B cell (primary cell): ENCODE measurements at regions not wholly inside any gene's neighbourhood (a gene's known extent, or its start where the extent isn't known, plus 50 kb on each side); places are given as distances from the start of the nearest gene placed in this dataset.

Experiments used
- ATAC-seq: fragments of 200-7000 bp; cut with Tn5 transposase; one replicate; pipeline ENCODE4 v1.10.0; 2021; ENCODE audit warnings: low read depth, mild to moderate bottlenecking, moderate number of reproducible peaks, moderate library complexity
- CTCF ChIA-PET: fragments of 350-600 bp; sonication (Branson Sonifier 250); formaldehyde crosslinking; loops from one replicate; lab custom pipeline; 2021; ENCODE audit warnings: antibody characterized with exemption, inconsistent platforms; lab: Charles Lee
- POLR2A ChIA-PET: fragments of 350-600 bp; sonication (Branson Sonifier 250); formaldehyde crosslinking; loops from one replicate; lab custom pipeline; 2021; ENCODE audit warnings: antibody characterized with exemption; lab: Charles Lee
- DNase-seq: peaks from one replicate; pipeline ENCODE4 v3.0.0; 2013
- H2AFZ ChIP-seq: 2 replicates; pipeline ENCODE4 v1.6.1; 2012; ENCODE audit warnings: mild to moderate bottlenecking, low read depth, low read length; ENCODE audit not compliant: insufficient read depth, poor library complexity, severe bottlenecking
- H3K27ac ChIP-seq, 2 donors: 1 replicate in 1 of 2; 2 replicates in 1 of 2; pipeline ENCODE4 v1.5.1; 2012 to 2013; ENCODE audit warnings: low read length in 2 of 2, mild to moderate bottlenecking in 2 of 2, moderate library complexity in 1 of 2
- H3K27me3 ChIP-seq, 4 experiments: fragments of 200-600 bp in 1 of 4; sonication (generic) in 1 of 4; replicated peaks in 1 of 4; 1 replicate in 2 of 4; 2 replicates in 2 of 4; pipeline versions ENCODE4 v1.6.1 to v1.7.0; 2013 to 2016; ENCODE audit warnings: low read length in 3 of 4, mild to moderate bottlenecking in 2 of 4, mixed read lengths in 1 of 4, moderate library complexity in 1 of 4; ENCODE audit not compliant: insufficient read depth in 4 of 4, control insufficient read depth in 3 of 4; ENCODE audit errors: control extremely low read depth in 1 of 4
- H3K36me3 ChIP-seq, 2 experiments: replicated peaks in 1 of 2; 1 replicate in 1 of 2; 2 replicates in 1 of 2; pipeline versions ENCODE4 v1.6.1 to v1.7.1; 2013; ENCODE audit warnings: low read length in 1 of 2; ENCODE audit not compliant: insufficient read depth in 2 of 2, control insufficient read depth in 1 of 2; ENCODE audit errors: control extremely low read depth in 1 of 2, extremely low read depth in 1 of 2
- H3K4me1 ChIP-seq, 2 donors: fragments of 200-600 bp in 1 of 2; sonication (generic) in 1 of 2; 1 replicate in 1 of 2; 2 replicates in 1 of 2; pipeline versions ENCODE4 v1.5.1 to v1.6.1; 2013 to 2017; ENCODE audit warnings: low read length in 2 of 2; ENCODE audit not compliant: control insufficient read depth in 2 of 2, insufficient read depth in 2 of 2
- H3K4me2 ChIP-seq: replicated peaks from 2 replicates; pipeline ENCODE3; 2012; ENCODE audit warnings: mild to moderate bottlenecking, low read depth, low read length; ENCODE audit not compliant: poor library complexity, severe bottlenecking
- H3K4me3 ChIP-seq, 5 experiments: fragments of 200-600 bp in 1 of 5; sonication (generic) in 1 of 5; 1 replicate in 3 of 5; 2 replicates in 2 of 5; pipeline versions ENCODE4 v1.5.1 to v1.7.0; 2011 to 2016; ENCODE audit warnings: low read length in 4 of 5, mild to moderate bottlenecking in 4 of 5, low read depth in 2 of 5, control low read depth in 1 of 5, moderate library complexity in 1 of 5; ENCODE audit not compliant: insufficient read depth in 1 of 5; ENCODE audit errors: control extremely low read depth in 1 of 5, extremely low read depth in 1 of 5
- H3K79me2 ChIP-seq: fragments of 200-600 bp; sonication (generic); one replicate; pipeline ENCODE4 v1.6.0; 2016; ENCODE audit warnings: low read length; ENCODE audit not compliant: control insufficient read depth, insufficient read depth
- H3K9ac ChIP-seq: fragments of 200-600 bp; sonication (generic); 2 replicates; pipeline ENCODE4 v1.6.1; 2017; ENCODE audit warnings: mild to moderate bottlenecking, low read length, moderate library complexity
- H3K9me3 ChIP-seq, 3 donors: one replicate each; pipeline versions ENCODE4 v1.6.1 to v1.7.1; 2013; ENCODE audit warnings: low read length in 2 of 3; ENCODE audit not compliant: control insufficient read depth in 2 of 3, insufficient read depth in 1 of 3; ENCODE audit errors: control extremely low read depth in 1 of 3
- H4K20me1 ChIP-seq: 2 replicates; pipeline ENCODE4 v1.6.0; 2012; ENCODE audit warnings: mild to moderate bottlenecking, low read length; ENCODE audit not compliant: insufficient read depth, control insufficient read depth, poor library complexity, severe bottlenecking
- H3K27ac Mint-ChIP-seq: one replicate; pipeline ENCODE4 v1.8.0; 2021; ENCODE audit warnings: mixed read lengths
- H3K27me3 Mint-ChIP-seq: one replicate; pipeline ENCODE4 v1.8.0; 2021; ENCODE audit warnings: mixed read lengths
- H3K4me1 Mint-ChIP-seq: one replicate; pipeline ENCODE4 v1.8.0; 2021; ENCODE audit warnings: mixed read lengths
- H3K4me3 Mint-ChIP-seq: one replicate; pipeline ENCODE4 v1.8.0; 2021; ENCODE audit warnings: mixed read lengths
- H3K9me3 Mint-ChIP-seq: one replicate; pipeline ENCODE4 v1.8.0; 2022; ENCODE audit warnings: mixed read lengths; ENCODE audit not compliant: insufficient read depth
- CTCF ChIP-seq: fragments of 200-600 bp; IDR thresholded peaks from one replicate; pipeline ENCODE4 v1.8.0; 2022; ENCODE audit warnings: antibody characterized with exemption, mild to moderate bottlenecking
- EZH2 ChIP-seq: IDR thresholded peaks from 2 replicates; pipeline ENCODE4 v1.6.1; 2012; ENCODE audit warnings: borderline replicate concordance, low read depth, mild to moderate bottlenecking, moderate library complexity, low read length; ENCODE audit not compliant: insufficient read depth, poor library complexity, severe bottlenecking
- WGBS: methylation state at CpG from one replicate; pipeline ENCODE4 v1.1.5; 2013; ENCODE audit warnings: missing lambda C conversion rate; ENCODE audit not compliant: insufficient coverage; 5-methylcytosine and 5-hydroxymethylcytosine counted together
- intact Hi-C: fragments of 100-400 bp; cut with micrococcal nuclease; formaldehyde crosslinking; loops from one replicate; pipeline ENCODE4 v1.10.0; 2022

- no peak overlapping the region for H3K4me3 ChIP-seq
- H3K9me3 ChIP-seq = peaks cover 0 to 2% (median 0%) of the 10 kb centered on the region in 3 donors
- TF ChIP-seq CTCF (no peak), EZH2 (no peak)
- H3K9ac ChIP-seq = no peak overlapping the region
- H3K4me2 ChIP-seq = no peak overlapping the region
- ATAC-seq = no peak
- H4K20me1 ChIP-seq = no peaks in the 10 kb centered on the region
- DNase-seq = no peak
- H3K36me3 ChIP-seq = no peaks in the 10 kb centered on the region
- ChIA-PET CTCF (no interaction called here), POLR2A (no interaction called here)
- H3K27me3 ChIP-seq = peaks cover 0 to 3% (median 1%) of the 10 kb centered on the region in 4 experiments
- no peak overlapping the region for H3K27ac Mint-ChIP-seq
- H3K79me2 ChIP-seq = no peaks in the 10 kb centered on the region
- H3K4me1 Mint-ChIP-seq = no peaks in the 10 kb centered on the region
- H3K4me1 ChIP-seq = no peaks in the 10 kb centered on the region
- no peak overlapping the region for H3K4me3 Mint-ChIP-seq
- peaks cover 4% of the 10 kb centered on the region for H3K9me3 Mint-ChIP-seq
- WGBS = 65% methylated on average over 4 of the region's 9 CpGs
- no peak overlapping the region for H3K27ac ChIP-seq
- intact Hi-C loops = no loop called here
- H3K27me3 Mint-ChIP-seq = peaks cover 22% of the 10 kb centered on the region
- H2AFZ ChIP-seq = no peak overlapping the region
These were observed 96.7 kb downstream of the RHOB start for GRCh38 chr2:20543469-20544152.

GRCh38 chr2:20544153-20544747, 97.4 kb downstream of the RHOB start:
- no peak overlapping the region for H3K4me3 ChIP-seq
- peaks cover 20% of the 10 kb centered on the region for H3K27me3 Mint-ChIP-seq

More at GRCh38 chr2:20544153-20544747, 97.4 kb downstream of the RHOB start:
- H3K27me3 ChIP-seq = no peaks in the 10 kb centered on the region
- ChIA-PET POLR2A (no interaction called here), CTCF (no interaction called here)
- H3K9ac ChIP-seq = no peak overlapping the region
- no peak for ATAC-seq
- H3K36me3 ChIP-seq = no peaks in the 10 kb centered on the region
- H3K9me3 ChIP-seq = peaks cover 0 to 2% (median 0%) of the 10 kb centered on the region in 3 donors
- WGBS = 94% methylated on average over 8 of the region's 8 CpGs
- intact Hi-C loops = no loop called here
- no peak overlapping the region for H3K27ac Mint-ChIP-seq
- H3K4me1 ChIP-seq = no peaks in the 10 kb centered on the region
- no peaks in the 10 kb centered on the region for H4K20me1 ChIP-seq
- no peak overlapping the region for H3K27ac ChIP-seq
- no peak overlapping the region for H3K4me2 ChIP-seq
- H3K4me3 Mint-ChIP-seq = no peak overlapping the region
- no peak for DNase-seq
- H2AFZ ChIP-seq = no peak overlapping the region
- H3K79me2 ChIP-seq = no peaks in the 10 kb centered on the region
- H3K4me1 Mint-ChIP-seq = no peaks in the 10 kb centered on the region
- H3K9me3 Mint-ChIP-seq = peaks cover 4% of the 10 kb centered on the region
- TF ChIP-seq EZH2 (no peak), CTCF (no peak)
